HCT116 (cell line): ENCODE measurements at regions not wholly inside any gene's neighbourhood (a gene's known extent, or its start where the extent isn't known, plus 50 kb on each side); places are given as distances from the start of the nearest gene placed in this dataset.

Experiments
- ATAC-seq: fragments of 200-7000 bp; cut with Tn5 transposase; 2 replicates; pipeline ENCODE4 v1.9.1; 2020; ENCODE audit warnings: mild to moderate bottlenecking, moderate library complexity
- BruUV-seq: library from RNA; stranded (reverse); fragments of 400-500 nt; replicated peaks from 2 replicates; lab custom pipeline; 2021; lab: Mats Ljungman, UMichigan
- CTCF ChIA-PET: fragments of 300-600 bp; sonication (Branson Sonifier 250); formaldehyde crosslinking; loops from one replicate; lab custom pipeline; 2021; ENCODE audit warnings: antibody characterized with exemption; lab: Charles Lee
- POLR2A ChIA-PET: fragments of 300-600, 350-600 bp; sonication (Branson Sonifier 250); formaldehyde crosslinking; loops from one replicate; lab custom pipeline; 2021; ENCODE audit warnings: antibody characterized with exemption; lab: Charles Lee
- RAD21 ChIA-PET, 2 experiments: fragments of 300-600 bp; sonication (Branson Sonifier 250); formaldehyde crosslinking; loops; one replicate each; lab custom pipeline; 2023; ENCODE audit warnings: low total read pairs in 2 of 2; ENCODE audit not compliant: uncharacterized antibody in 2 of 2, unreplicated experiment in 2 of 2, low non-redundant PET in 1 of 2; lab: Charles Lee
- DNase-seq: peaks from one replicate; pipeline ENCODE4 v3.0.0-alpha.2; 2010; ENCODE audit warnings: low read depth, low spot score
- H2AFZ ChIP-seq: fragments of 200-600 bp; shearing (Covaris generic), sonication (generic); 2 replicates; pipeline ENCODE4 v1.6.1; 2017; ENCODE audit warnings: low read depth, mixed run types, mixed read lengths, antibody characterized with exemption, low read length; ENCODE audit not compliant: poor library complexity, severe bottlenecking
- H3K27ac ChIP-seq: 2 replicates; pipeline ENCODE4 v1.5.1; 2012; ENCODE audit warnings: low read depth, low read length
- H3K27me3 ChIP-seq: fragments of 200-600 bp; sonication (generic); 2 replicates; pipeline ENCODE4 v1.6.1; 2016; ENCODE audit warnings: mixed run types, low read length, mixed read lengths; ENCODE audit not compliant: insufficient read depth
- H3K36me3 ChIP-seq, 2 experiments: fragments of 200-500 bp in 1 of 2; fragments of 200-600 bp in 1 of 2; sonication (Bioruptor generic) in 1 of 2; sonication (generic) in 1 of 2; 2 replicates each; pipeline versions ENCODE4 v1.5.1 to v1.6.1; 2014 to 2016; ENCODE audit warnings: low read length in 2 of 2, inconsistent platforms in 1 of 2, mixed read lengths in 1 of 2, mixed run types in 1 of 2; ENCODE audit not compliant: insufficient read depth in 2 of 2, control insufficient read depth in 1 of 2
- H3K4me1 ChIP-seq, 2 experiments: fragments of 200-600 bp in 1 of 2; sonication (generic) in 1 of 2; 2 replicates each; pipeline versions ENCODE4 v1.5.1 to v1.6.1; 2012 to 2017; ENCODE audit warnings: low read length in 2 of 2, inconsistent platforms in 1 of 2, mild to moderate bottlenecking in 1 of 2, mixed read lengths in 1 of 2, mixed run types in 1 of 2, moderate library complexity in 1 of 2; ENCODE audit not compliant: insufficient read depth in 2 of 2, control insufficient read depth in 1 of 2
- H3K4me2 ChIP-seq: fragments of 200-600 bp; sonication (generic); 2 replicates; pipeline ENCODE4 v1.6.1; 2017; ENCODE audit warnings: mixed run types, low read length, mixed read lengths
- H3K4me3 ChIP-seq, 2 experiments: fragments of 200-600 bp in 1 of 2; sonication (generic) in 1 of 2; replicated peaks in 1 of 2; 2 replicates each; pipeline ENCODE4 v1.5.1; 2011 to 2016; ENCODE audit warnings: low read length in 2 of 2, control low read depth in 1 of 2, low read depth in 1 of 2, mild to moderate bottlenecking in 1 of 2, mixed read lengths in 1 of 2, mixed run types in 1 of 2
- H3K79me2 ChIP-seq: fragments of 200-600 bp; sonication (generic); 2 replicates; pipeline ENCODE4 v1.6.1; 2017; ENCODE audit warnings: mild to moderate bottlenecking, mixed run types, low read length, moderate library complexity, mixed read lengths; ENCODE audit not compliant: insufficient read depth
- H3K9ac ChIP-seq: fragments of 200-600 bp; sonication (generic); 2 replicates; pipeline ENCODE4 v1.6.1; 2016; ENCODE audit warnings: low read length, mixed read lengths
- H3K9me2 ChIP-seq: fragments of 200-600 bp; sonication (generic), shearing (Covaris generic); 2 replicates; pipeline ENCODE4 v1.6.1; 2017; ENCODE audit warnings: mixed run types, mild to moderate bottlenecking, moderate library complexity; ENCODE audit not compliant: insufficient read depth
- H3K9me3 ChIP-seq, 2 experiments: fragments of 200-500 bp in 1 of 2; fragments of 200-600 bp in 1 of 2; sonication (Bioruptor generic) in 1 of 2; sonication (generic) in 1 of 2; 2 replicates each; pipeline ENCODE4 v1.6.1; 2014 to 2017; ENCODE audit warnings: low read length in 2 of 2, mixed read lengths in 2 of 2, inconsistent platforms in 1 of 2, low read depth in 1 of 2, mild to moderate bottlenecking in 1 of 2, mixed run types in 1 of 2, moderate library complexity in 1 of 2; ENCODE audit not compliant: control insufficient read depth in 1 of 2, insufficient read depth in 1 of 2
- H4K20me1 ChIP-seq: fragments of 200-600 bp; sonication (generic), shearing (Covaris generic); 2 replicates; pipeline ENCODE4 v1.6.1; 2017; ENCODE audit warnings: mixed run types, mild to moderate bottlenecking, moderate library complexity; ENCODE audit not compliant: insufficient read depth
- EGR1 ChIP-seq: IDR thresholded peaks from 2 replicates; pipeline ENCODE4 v1.6.1; 2012; ENCODE audit warnings: low read depth
- EZH2phosphoT487 ChIP-seq: fragments of 200-600 bp; IDR thresholded peaks from 2 replicates; pipeline ENCODE4 v1.6.1; 2018; ENCODE audit warnings: antibody characterized with exemption, borderline replicate concordance
- FOSL1 ChIP-seq: IDR thresholded peaks from 2 replicates; pipeline ENCODE4 v1.6.1; 2012; ENCODE audit warnings: low read depth
- RAD21 ChIP-seq: IDR thresholded peaks from 2 replicates; pipeline ENCODE4 v1.6.1; 2012; ENCODE audit warnings: low read depth, mild to moderate bottlenecking
- SIN3A ChIP-seq: IDR thresholded peaks from 2 replicates; pipeline ENCODE4 v1.6.1; 2012; ENCODE audit warnings: low read depth
- SRF ChIP-seq: IDR thresholded peaks from 2 replicates; pipeline ENCODE4 v1.6.1; 2012; ENCODE audit warnings: low read depth
- YY1 ChIP-seq: IDR thresholded peaks from 2 replicates; pipeline ENCODE4 v1.6.1; 2011; ENCODE audit warnings: low read length, low read depth, moderate library complexity, mild to moderate bottlenecking; ENCODE audit not compliant: insufficient replicate concordance; ENCODE audit errors: extremely low read depth
- ZBTB33 ChIP-seq: IDR thresholded peaks from 2 replicates; pipeline ENCODE4 v1.6.1; 2011; ENCODE audit warnings: mild to moderate bottlenecking, low read length, moderate library complexity; ENCODE audit not compliant: insufficient replicate concordance; ENCODE audit errors: extremely low read depth
- ZNF274 ChIP-seq: fragments of 200-500 bp; sonication (Bioruptor generic); IDR thresholded peaks from 2 replicates; pipeline ENCODE4 v1.6.1; 2014; ENCODE audit warnings: mild to moderate bottlenecking, low read depth, low read length, inconsistent platforms
- intact Hi-C: fragments of 100-400 bp; cut with micrococcal nuclease; formaldehyde crosslinking; loops from 2 replicates; pipeline ENCODE4 v1.10.0; 2022
- TF ChIP-seq, protein P1 (sequence below): IDR thresholded peaks from 2 replicates; pipeline ENCODE4 v1.6.1; 2012; ENCODE audit warnings: low read depth

GRCh38 chrY:15229056-15229455, 704.7 kb downstream of the NLGN4Y start:
- no peak for ATAC-seq
- Histone ChIP-seq H3K79me2 (no peaks in the 10 kb centered on the region), H3K4me1 (no peaks in the 10 kb centered on the region), H3K27ac (no peak overlapping the region), H3K9me3 (no peaks in the 10 kb centered on the region), H3K4me2 (no peak overlapping the region), H2AFZ (no peak overlapping the region), H4K20me1 (no peaks in the 10 kb centered on the region), H3K4me3 (no peak overlapping the region)
- BruUV-seq, result no TSS peak
- TF ChIP-seq, protein P1, sequence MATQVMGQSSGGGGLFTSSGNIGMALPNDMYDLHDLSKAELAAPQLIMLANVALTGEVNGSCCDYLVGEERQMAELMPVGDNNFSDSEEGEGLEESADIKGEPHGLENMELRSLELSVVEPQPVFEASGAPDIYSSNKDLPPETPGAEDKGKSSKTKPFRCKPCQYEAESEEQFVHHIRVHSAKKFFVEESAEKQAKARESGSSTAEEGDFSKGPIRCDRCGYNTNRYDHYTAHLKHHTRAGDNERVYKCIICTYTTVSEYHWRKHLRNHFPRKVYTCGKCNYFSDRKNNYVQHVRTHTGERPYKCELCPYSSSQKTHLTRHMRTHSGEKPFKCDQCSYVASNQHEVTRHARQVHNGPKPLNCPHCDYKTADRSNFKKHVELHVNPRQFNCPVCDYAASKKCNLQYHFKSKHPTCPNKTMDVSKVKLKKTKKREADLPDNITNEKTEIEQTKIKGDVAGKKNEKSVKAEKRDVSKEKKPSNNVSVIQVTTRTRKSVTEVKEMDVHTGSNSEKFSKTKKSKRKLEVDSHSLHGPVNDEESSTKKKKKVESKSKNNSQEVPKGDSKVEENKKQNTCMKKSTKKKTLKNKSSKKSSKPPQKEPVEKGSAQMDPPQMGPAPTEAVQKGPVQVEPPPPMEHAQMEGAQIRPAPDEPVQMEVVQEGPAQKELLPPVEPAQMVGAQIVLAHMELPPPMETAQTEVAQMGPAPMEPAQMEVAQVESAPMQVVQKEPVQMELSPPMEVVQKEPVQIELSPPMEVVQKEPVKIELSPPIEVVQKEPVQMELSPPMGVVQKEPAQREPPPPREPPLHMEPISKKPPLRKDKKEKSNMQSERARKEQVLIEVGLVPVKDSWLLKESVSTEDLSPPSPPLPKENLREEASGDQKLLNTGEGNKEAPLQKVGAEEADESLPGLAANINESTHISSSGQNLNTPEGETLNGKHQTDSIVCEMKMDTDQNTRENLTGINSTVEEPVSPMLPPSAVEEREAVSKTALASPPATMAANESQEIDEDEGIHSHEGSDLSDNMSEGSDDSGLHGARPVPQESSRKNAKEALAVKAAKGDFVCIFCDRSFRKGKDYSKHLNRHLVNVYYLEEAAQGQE, result no peak
- TF ChIP-seq, all 23 proteins: peak for 0
- no peak for DNase-seq
- ChIA-PET POLR2A (no interaction called here), CTCF (no interaction called here), RAD21 (no interaction called here)
- no peaks in the 10 kb centered on the region for H3K9me2 ChIP-seq
- intact Hi-C loops, result no loop called here
- H3K9ac ChIP-seq, result no peak overlapping the region
- no peaks in the 10 kb centered on the region for H3K36me3 ChIP-seq
- no peaks in the 10 kb centered on the region for H3K27me3 ChIP-seq

DNA sequence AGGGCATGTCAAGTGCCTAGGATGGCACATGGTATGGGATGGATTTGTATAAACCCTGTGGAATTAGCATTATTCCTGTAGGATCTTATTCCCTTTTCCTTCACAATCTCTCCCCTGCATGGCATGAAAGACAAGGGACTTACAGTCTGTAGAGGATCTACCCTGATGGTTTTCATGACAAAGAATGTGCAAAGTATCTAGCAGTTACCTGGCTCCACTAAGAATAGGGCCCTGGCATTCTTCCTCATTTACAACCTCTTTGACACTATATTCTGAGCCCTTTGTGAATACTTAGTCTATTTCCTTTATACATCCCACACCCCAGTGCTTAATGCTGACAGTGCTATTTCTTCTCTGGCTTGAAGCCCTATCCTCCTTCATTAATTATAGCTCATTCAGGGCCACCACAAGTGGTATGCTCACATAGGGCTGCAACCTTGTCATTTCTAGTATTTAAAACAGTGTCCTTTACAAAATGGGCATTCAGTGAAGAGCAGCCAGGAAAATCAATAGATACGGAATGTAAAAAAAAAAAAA, 715.3 kb downstream of the NLGN4Y start:
- H3K27me3 ChIP-seq, result no peaks in the 10 kb centered on the region
- ATAC-seq (no peak), DNase-seq (no peak)
- POLR2A ChIA-PET, result no interaction called here
- H3K9me2 ChIP-seq, result no peaks in the 10 kb centered on the region
- intact Hi-C loops, result no loop called here
- CTCF ChIA-PET, result no interaction called here
- H3K27ac ChIP-seq, result no peak overlapping the region
- H3K36me3 ChIP-seq, result no peaks in the 10 kb centered on the region
- no peaks in the 10 kb centered on the region for H3K79me2 ChIP-seq
- no peaks in the 10 kb centered on the region for H3K4me1 ChIP-seq
- no peak overlapping the region for H3K9ac ChIP-seq
- no peak overlapping the region for H3K4me2 ChIP-seq
- no peaks in the 10 kb centered on the region for H4K20me1 ChIP-seq
- H2AFZ ChIP-seq, result no peak overlapping the region
- BruUV-seq, result no TSS peak
- RAD21 ChIA-PET, result no interaction called here
- H3K4me3 ChIP-seq, result no peak overlapping the region
- no peaks in the 10 kb centered on the region for H3K9me3 ChIP-seq
- TF ChIP-seq, protein P1, result no peak
- TF ChIP-seq YY1 (no peak), SRF (no peak), RAD21 (no peak), SIN3A (no peak), EGR1 (no peak), FOSL1 (no peak), ZBTB33 (no peak), EZH2phosphoT487 (no peak), ZNF274 (no peak)
